ENCODE measurements at regions not wholly inside any gene's neighbourhood (a gene's known extent, or its start where the extent isn't known, plus 50 kb on each side); places are given as distances from the start of the nearest gene placed in this dataset.

GRCh38 chr11:16408619-16409018 is 52.3 kb upstream of the SOX6 start:
- TF ChIP-seq GATA2 (IDR thresholded peaks at IDR 0.05; ENCODE audit: low read depth, low read length) = no peak
- TF ChIP-seq GATA3 (IDR thresholded peaks at IDR 0.05; ENCODE audit: low read depth, low read length) = no peak
